ENCODE measurements at regions not wholly inside any gene's neighbourhood (a gene's known extent, or its start where the extent isn't known, plus 50 kb on each side); places are given as distances from the start of the nearest gene placed in this dataset.

DNA sequence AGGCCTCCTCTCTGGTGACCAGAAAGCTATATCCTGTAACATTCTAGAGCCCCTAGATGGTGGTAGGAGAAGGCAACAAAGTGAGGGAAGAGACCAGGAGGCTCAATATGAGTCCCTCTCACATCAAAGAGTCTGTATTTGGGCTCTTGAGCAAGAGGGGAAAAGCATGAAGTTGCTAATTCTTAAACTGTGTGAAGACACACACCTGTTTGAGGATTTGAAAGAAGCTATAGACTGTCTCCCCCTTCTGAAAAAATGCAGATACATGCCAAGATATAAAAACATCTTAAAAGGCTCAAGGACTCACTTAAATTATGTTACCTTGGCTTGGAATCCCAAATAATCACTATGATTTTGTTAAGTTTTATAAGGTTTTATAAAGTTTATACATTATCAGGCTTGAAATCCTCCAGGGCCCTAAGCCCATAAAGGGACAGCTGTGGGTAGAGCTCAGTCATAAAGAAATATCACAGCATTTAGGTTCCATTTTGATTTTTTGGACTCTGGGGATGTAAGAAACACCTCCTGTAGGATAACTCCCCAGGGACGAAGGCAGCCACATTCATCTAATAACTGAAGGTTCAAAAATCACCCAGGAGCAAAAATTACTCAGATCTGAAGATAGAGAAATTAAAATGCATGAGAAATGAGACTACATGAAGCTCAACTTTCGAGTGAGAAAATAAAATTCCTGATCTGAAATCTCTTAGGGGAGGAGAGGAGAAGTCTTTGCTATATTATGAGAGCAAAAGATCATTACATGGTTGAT is 136.1 kb upstream of the LGALSL start:
- no peak for DNase-seq (ENCODE audit: low read depth)

DNA sequence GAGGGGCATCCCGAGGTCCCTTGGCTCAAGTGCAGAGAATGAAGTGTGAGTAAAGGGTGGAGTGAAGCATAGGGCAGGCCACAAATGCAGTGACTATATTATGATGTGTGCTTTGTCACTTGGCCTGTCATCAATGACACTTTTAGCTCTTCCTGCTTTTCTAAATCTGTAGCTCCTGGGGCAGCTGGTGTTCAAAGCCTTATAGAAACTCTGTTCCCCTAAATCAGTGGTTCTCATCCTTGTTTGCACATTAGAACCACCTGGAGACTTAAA is 135.6 kb upstream of the LGALSL start:
- no peak for DNase-seq (ENCODE audit: low read depth)

DNA sequence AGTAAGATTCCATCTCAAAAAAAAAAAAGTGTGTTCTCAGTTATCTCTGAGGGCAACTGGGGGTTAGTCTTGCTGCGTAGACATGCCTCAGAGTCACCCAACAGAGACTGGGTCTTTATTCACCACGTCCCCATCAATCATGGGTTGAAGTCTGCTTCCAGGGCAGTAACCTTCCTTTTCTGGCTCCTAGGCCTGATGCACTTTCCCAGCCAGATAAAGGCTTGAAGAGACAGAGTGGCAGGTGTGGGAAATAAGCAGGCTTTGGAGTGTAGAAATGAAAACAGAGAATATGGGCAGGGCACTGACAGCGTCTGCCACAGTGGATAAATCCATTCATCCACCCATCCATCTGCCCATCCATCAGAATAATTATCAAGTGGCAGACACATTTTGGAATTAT is 134.1 kb upstream of the LGALSL start:
- DNase-seq (ENCODE audit: low read depth), result no peak

DNA sequence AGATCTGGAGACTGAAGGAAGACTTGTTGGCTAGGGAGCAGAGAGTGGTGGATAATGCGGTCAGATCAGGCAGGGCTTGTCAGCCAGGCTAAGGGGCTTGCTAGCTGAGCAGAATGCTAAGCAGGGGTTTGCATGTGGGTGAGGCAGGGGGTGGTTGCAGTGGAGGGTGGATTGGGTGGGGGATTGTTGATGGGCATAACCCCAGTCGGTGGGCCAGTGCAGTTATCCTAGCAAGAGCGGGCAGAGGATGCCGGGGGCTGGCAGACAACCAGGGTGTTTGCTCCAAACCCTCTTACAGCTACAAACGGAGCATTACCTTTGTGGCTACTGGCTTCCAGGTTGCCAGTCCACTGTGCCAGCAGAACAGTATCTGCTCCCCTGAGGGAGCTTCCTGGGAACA is 131.5 kb upstream of the LGALSL start:
- no peak for DNase-seq (ENCODE audit: low read depth)

DNA sequence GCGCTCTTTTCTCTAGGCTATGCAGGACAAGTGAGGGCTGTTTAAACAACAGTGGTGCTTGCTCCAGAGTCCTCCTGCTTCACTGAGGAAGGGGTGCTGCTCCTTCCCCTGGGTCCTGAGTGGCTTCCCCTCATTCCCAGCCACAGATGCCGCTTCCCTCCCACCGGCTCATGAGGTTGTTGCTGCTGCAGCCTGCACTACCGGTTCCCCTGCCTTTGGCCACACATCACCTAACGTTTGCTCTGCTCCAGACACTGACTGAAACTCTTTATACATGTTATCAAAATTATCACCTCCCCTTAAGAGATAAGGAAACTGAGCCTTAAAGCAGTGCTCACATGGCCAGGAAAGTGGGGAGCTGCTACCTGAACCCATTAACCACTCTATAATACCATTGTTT is 130.8 kb upstream of the LGALSL start:
- DNase-seq (ENCODE audit: low read depth), result no peak

DNA sequence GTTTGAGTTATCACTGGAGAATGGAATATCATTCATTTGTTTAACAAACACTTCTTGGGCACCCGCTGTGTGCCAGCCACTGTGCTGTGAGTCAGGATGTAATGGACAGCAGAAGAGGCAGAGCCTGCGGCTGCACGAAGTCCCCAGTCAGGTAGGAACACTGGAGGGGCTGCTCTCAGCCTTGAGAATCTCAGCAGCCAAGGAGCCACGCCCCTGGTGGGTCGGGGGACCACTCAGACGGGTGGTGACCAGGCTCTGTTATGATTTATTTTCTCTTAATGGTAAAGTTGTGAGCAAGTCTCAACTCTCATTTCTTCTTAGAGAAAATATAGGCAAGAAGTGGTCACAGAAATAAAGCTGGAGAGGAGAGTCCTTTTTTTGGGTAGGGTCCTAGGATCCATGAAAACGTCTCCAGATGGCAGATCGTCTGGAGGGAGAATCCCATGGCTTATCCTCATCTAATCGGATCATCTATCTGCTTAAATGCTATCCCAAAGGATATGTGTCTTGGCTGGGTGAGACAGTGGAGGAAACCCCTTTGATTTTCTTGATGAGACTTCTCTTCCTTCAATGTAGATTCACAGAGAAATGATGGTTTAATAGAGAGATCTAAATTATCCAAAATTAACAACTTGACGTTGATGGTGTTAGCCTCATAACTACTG is 129.1 kb upstream of the LGALSL start:
- DNase-seq (ENCODE audit: low read depth), result no peak

DNA sequence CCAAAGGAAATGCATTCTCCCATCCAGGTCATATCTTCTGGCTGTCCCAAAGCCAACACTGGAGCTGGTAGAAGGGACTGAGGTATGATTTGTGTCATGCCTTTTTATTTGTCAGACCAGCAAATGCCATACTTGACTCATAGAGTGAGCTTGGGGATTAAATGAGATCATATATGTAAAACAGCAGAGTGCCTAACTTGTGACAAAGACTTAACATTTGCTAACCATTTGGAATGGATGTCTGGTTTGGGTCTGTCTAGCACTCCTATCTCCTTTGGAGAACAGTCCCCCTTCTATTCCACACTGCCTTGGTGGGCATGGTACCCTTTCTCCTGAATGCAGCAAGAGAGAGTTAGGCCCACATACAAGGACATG is 128.5 kb upstream of the LGALSL start:
- DNase-seq (ENCODE audit: low read depth), result no peak

DNA sequence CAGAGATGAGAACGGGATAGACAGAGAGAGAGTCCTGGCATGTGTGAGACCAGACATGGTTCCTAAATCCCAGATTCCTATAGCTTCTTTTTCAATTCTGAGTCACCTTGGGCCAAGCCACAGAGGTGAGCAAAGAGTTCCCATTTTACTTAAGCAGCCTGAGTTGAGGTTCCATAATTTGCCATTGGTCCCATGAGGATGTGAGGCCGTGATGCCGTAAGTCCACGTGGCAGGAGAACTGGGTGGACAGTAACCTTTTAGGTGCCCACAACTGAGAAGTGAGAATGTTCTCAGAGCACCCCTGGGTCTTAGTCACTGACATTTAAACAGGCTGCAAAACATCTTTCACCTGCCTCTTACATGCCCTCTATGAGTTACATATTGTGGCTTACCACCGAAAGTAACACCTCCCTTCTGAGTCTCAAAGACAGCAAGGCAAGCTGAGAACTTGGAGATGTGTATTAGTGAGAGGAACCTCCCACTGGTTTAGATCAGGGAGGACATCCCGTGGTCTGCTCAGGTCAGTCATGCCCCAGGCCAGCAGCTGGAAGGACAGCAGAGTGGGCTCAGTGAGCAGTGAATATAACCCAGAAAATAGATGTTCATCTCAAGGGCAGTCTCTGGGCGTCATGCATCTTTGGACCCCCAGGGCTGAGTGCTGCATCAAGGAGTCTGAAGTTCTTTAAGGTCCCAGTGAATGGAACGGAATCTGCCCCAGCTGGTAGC is 127.9 kb upstream of the LGALSL start:
- no peak for DNase-seq (ENCODE audit: low read depth)

DNA sequence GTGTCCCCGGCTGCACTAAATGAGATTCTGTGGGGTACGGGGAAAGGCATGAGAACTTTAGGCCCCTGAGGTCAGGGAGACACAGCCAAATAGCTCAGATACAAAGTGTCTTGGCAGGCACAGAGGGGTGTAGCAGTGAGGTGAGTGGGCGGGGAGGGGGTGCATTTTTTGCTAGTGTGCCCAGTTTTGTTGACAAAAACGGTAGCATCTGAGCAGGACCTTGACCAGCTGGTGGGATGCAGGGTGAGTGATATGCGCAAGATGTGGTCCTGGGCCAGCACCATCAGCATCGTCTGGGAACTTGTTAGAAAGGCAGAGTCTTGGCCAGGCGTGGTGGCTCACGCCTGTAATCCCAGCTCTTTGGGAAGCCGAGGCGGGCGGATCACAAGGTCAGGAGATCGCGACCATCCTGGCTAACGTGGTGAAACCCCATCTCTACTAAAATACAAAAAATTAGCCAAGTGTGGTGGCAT is 127.3 kb upstream of the LGALSL start:
- no peak for DNase-seq (ENCODE audit: low read depth)

DNA sequence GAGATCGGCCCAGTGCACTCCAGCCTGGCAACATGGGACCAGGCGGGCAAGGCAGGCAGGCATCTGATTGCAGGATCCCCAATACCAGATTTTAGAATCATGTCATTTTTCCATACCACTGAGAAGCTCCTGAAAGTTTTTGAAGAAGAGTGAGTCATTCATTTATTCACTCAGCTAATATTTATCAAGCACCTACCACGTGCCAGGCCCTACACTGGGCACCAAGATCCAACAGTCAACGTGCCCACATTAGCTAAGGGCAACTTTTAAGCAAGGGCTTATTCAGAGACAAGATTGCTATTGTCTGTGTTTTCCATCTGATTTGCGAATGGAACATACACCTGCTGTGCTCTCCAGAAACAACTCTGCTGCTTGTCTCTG is 126.8 kb upstream of the LGALSL start:
- no peak for DNase-seq (ENCODE audit: low read depth)

DNA sequence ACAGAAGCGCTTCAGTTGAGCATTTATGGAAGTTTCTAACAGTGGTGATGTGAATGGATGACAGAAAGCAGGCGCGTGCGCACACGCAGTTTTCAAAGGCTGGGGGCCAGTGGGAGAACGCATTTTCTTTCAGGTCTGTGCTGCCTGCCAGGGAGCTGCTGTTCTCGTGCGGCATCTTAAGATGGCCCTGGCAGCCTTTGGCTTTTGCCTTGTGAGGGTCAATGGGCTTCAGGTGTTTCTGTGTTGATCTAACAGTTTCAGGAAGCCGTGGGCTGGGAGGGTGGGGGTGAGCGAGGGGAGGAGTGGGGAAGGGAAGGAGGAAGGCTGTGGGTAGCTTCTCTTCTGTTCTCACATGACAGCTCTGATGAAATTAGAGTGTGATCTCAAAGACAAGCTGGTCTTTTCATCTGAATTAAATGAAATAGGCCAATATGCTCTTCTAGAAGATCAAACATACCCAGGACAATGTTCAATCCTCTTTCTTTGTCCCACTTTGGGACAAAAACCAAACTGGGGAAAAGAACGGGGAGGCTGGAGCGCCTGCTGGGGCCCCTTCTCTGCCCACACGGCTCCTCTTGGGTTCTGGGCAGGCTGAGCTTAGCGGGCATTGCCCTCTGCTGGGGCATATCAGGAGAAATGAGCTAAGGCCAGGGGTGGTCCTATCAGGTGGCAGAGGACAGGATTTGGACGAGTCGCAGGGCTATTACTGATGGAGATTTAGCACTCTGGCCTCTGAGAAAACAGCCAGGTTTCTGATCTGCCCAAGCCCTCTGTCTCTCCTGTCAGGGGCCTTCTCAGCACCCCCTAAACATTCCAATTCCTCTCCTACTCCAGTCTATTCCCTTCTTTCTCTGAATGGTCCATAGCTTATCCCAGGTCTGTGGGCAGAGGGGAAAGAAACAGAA is 126.2 kb upstream of the LGALSL start:
- DNase-seq (ENCODE audit: low read depth), result no peak

DNA sequence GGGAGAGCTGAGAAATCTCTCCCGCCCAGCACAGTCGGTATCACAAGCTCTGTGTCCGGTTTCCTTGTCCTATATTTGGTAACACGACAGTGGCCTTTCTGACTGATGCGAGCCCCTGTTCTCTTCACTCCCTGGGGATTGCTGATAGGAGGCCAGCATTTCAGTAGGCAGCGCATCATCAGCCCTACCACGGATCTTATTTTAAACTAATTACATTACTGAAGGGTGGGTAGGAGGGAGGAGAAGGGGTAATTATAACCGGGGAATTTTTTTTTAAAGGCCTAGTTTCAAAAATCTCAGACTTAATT is 125.6 kb upstream of the LGALSL start:
- DNase-seq (ENCODE audit: low read depth), result no peak

DNA sequence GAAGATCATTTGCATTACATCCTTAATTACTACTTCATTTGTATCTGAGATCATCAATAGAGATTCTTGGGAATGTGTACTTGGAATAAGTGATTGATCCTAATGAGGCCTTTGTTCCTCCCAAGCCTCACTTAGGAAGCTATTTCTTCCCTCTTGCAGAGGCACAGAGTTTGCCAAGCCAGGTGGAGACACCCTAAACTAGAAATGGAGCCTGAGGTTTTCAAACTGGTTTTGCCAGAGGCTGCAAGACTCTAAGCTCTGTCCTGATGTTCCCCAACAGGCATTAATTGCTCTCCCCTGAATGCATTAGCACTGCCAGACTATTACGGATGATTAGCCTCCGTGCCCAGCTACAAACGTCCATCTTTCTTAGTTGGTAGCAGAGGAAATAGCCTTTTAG is 125.2 kb upstream of the LGALSL start:
- DNase-seq (ENCODE audit: low read depth), result no peak

DNA sequence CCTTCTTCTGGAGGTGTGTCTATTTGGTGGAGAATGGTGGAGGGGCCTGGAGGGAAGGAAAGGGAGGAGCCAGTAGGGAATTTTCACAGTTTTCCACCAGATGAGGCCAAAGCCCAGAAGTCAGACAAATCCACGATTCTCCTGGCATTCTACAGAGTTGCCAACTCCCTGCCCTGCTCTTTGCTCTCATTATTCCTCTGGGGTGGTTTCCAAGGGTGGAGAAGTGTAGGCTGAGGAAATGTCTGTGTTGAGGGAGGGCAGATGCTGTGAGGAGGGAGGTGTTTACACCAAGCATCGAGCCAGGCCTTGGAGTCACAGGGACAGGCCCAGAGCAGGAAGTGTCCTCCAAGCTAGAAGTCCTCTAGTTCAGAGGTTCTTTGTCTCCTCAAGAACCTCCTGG is 124.1 kb upstream of the LGALSL start:
- no peak for DNase-seq (ENCODE audit: low read depth)

DNA sequence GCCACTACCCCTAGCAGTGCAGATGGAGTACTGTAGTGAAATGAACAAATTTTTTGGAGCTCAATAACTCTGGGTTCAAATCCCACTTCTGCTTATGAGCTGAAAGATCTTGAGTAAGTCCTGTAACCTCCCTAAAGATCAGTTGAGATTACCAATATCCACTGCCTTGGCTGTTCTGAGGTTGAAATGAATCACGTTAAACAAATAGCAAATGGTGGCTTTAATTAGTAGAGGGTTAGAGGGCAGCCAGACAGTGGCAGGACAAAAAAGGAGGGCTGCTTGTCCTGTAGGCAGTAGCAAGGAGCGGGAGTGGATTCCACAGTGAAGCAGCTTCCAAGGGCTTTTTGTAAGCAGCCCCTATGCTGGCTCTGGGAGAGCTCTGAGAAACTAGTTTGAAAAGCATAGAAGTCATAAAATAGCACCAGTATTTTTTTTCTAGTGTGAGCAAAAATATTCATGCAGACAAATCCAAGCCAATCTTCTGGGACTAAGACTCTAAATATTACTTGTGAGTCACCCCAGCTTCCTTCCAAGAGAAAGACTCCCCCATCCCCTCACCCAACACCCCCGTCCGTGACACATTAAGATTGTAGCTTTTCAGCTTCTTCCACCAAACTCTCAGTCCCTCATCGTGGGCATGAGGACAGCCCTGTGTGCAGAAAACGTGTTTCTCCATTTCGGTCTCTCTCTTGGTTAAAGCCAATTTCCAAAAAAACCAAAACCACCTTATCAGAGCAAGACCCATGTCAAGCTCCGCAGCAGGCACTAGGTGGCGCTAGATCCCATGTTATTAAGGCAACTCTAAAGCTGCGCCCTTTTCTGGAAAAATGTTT is 123.5 kb upstream of the LGALSL start:
- DNase-seq (ENCODE audit: low read depth), result peak; percentile 90

DNA sequence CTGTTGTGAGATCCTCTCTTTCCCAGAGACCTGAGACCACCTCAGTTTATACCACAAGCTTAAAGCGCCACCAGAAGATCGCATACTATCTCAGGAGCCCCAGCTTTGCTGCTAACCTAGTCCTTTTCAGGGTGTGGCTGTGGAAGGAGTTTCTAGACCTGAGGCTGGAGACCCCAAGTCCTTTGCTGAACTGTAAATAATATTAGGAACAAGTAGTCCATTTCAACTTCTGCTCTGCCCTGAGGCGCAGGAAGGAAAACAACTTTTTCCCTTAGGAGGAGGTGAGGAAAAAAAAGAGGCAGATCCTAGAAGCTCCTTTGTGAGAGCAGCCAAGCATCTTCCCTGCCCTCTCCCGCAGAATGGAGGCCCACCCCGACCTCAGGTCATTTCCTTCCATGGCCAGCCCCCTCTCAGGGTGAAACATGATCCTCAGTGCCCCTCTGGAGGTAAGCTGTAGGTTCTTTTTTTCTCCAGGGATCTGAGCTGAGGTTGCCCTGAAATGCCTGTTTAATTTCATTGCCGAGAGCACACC is 122.8 kb upstream of the LGALSL start:
- DNase-seq (ENCODE audit: low read depth), result no peak

DNA sequence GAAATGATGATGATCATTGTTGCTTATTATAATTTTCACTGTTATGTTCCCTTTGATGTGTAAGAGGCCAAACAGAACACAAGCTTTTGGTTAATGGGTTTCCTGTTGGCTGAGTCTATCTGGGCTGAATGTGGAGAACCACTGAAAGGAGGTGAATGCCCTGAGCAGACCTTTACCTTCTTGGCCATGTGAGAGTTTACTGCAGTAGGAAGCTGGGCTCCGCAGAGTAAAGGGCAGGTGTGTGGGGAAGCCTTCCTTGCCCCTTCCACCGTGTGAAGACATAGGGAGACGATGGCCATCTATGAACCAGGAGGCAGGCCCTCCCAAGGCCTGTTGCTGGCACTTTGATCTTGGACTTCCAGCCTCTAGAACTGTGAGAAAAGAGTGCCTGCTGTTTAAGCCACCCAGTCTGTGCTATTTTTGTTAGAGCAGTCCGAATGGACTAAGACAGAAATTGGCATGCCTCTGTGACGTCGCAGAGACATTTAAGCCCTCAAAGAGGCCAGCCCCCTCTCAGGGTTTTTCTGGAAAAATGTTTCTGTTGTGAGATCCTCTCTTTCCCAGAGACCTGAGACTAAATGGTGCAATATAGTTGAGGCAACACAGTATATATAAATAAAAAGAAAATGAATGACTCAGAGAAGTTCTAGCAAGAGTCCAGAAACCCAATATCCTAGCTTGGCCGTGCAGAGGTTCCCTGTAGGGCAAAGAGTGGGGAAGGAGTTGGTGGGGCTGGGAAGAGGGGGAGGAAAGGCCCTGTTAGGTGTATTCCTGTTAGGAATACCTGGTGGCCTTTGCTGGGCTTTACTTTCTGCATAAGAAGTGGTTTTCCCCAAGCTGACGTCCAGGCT is 121.9 kb upstream of the LGALSL start:
- no peak for DNase-seq (ENCODE audit: low read depth)

DNA sequence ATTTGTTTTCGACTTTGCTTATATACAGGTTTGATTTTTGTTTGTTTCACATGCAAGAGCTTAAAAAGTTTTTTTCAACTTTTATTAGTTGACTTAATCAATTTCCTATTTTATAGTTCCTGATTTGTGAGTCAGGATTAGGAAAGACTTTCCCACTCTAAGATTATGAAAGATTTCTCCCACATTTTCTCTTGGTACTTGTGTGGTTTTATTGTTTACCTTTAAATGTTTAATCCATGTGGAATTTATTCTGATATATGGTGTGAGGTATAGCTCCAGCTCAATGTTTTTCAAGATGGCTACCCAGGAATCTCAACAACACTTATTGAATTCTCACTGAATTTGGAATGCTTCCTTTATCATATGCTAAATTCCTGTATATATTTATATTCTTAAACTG is 117.8 kb upstream of the LGALSL start:
- DNase-seq (ENCODE audit: low read depth), result no peak

DNA sequence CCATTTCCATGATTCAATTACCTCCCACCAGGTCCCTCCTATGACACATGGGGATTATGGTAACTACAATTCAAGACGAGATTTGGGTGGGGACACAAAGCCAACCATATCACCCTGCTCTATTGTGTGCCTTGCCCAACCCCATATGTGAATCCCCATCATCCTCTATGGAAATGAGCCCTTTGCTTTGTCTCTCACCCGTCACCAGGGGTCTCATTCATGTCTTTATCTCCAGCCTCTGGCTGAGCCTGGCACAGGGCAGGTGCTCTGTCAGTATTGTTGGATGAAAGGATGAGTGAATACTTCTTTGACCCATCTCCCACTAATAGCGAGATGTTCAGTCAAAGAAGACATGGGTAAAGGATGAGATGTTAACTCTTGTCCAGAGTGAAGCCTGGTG is 116.6 kb upstream of the LGALSL start:
- no peak for DNase-seq (ENCODE audit: low read depth)

DNA sequence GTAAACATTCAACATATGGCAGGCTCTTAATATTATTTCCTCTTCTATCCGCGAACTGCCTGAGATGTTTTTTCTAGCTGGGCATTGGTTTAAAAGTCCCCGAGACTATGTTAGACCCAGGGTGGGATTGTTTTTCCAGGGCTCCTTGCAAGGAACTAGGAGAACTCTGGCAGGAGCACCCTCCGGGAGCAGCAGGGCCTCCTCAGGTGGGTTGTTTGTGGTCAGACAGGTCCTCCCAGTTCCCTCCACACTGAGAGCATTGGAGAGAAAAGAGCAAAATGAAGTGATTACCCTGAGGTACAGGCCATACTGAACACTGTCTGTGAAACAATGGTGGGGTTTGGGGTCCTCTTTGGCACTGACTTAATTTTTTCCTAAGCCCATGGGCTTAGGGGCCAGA is 115.9 kb upstream of the LGALSL start:
- DNase-seq (ENCODE audit: low read depth), result no peak

All from fibroblast of the conjunctiva (primary cell).